Colonic mucosa (tissue), 4 donors: ENCODE measurements at regions not wholly inside any gene's neighbourhood (a gene's known extent, or its start where the extent isn't known, plus 50 kb on each side); places are given as distances from the start of the nearest gene placed in this dataset.
"Not testable (repeated sequence)": the region's sequence is repeated elsewhere in the genome, so short reads cannot be mapped to it uniquely, and the experiment has no call there.

Source experiments
- DNase-seq: peaks from one replicate; pipeline ENCODE4 v3.0.0-alpha.2; 2020
- H3K27ac ChIP-seq: fragments of 200-600 bp; one replicate; pipeline ENCODE4 v1.8.0; 2021
- H3K27me3 ChIP-seq: fragments of 200-600 bp; one replicate; pipeline ENCODE4 v1.8.0; 2021
- H3K36me3 ChIP-seq: fragments of 200-600 bp; one replicate; pipeline ENCODE4 v1.8.0; 2021
- H3K4me1 ChIP-seq: fragments of 200-600 bp; one replicate; pipeline ENCODE4 v1.8.0; 2021; ENCODE audit warnings: mild to moderate bottlenecking
- H3K4me3 ChIP-seq: fragments of 200-600 bp; one replicate; pipeline ENCODE4 v1.8.0; 2021
- H3K9ac ChIP-seq, 2 donors: one replicate each; pipeline ENCODE4 v1.7.0; 2013; ENCODE audit warnings: control low read depth in 2 of 2, low read depth in 2 of 2, low read length in 2 of 2
- H3K9me3 ChIP-seq: fragments of 200-600 bp; one replicate; pipeline ENCODE4 v1.8.0; 2021
- intact Hi-C: fragments of 100-400 bp; cut with DNase I; formaldehyde crosslinking; loops from one replicate; pipeline ENCODE4 v1.14.1; 2022
- TF ChIP-seq, protein P1 (sequence below): fragments of 200-600 bp; IDR thresholded peaks from one replicate; pipeline ENCODE4 v1.8.0; 2022; ENCODE audit warnings: antibody characterized with exemption, mild to moderate bottlenecking
- donor health status: healthy.
- donor health status: DM: no; HTN: no; CAD: no.
- donor health status: DM: no; HTN: no; CAD: no.

DNA sequence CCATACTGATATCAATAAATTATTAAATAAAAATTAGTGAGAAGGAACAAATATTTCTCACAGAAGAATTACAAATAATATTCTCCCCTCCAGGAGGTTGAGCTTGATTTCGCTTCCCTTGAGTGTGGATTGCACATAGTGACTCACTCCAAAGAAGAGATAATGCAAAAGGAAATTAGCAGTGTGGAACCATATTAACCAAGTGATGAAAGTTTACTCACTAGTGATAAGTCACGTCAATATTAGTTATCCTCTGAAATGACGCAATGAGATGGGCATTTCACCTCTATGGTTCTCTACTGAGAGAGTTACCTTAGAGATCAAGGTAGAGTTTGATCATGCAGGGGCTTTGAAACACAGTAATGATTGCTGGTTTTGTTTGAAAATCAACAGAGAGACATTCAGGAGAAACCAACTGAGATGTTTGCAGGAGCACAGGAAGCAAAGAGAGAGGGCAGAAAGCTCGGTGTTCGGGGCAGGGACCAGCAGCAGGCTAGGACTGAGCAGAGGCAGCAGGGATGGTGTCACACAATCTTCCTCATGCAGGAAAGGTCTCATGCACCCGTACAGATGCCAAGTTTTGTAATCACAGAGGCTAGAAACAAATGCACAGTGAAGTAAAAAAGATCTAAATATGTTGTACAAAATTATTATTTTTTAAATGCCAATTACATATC lies 634.5 kb downstream of the QKI start:
- H3K36me3 ChIP-seq: no peaks in the 10 kb centered on the region
- H3K27ac ChIP-seq: no peak overlapping the region
- TF ChIP-seq, protein P1, sequence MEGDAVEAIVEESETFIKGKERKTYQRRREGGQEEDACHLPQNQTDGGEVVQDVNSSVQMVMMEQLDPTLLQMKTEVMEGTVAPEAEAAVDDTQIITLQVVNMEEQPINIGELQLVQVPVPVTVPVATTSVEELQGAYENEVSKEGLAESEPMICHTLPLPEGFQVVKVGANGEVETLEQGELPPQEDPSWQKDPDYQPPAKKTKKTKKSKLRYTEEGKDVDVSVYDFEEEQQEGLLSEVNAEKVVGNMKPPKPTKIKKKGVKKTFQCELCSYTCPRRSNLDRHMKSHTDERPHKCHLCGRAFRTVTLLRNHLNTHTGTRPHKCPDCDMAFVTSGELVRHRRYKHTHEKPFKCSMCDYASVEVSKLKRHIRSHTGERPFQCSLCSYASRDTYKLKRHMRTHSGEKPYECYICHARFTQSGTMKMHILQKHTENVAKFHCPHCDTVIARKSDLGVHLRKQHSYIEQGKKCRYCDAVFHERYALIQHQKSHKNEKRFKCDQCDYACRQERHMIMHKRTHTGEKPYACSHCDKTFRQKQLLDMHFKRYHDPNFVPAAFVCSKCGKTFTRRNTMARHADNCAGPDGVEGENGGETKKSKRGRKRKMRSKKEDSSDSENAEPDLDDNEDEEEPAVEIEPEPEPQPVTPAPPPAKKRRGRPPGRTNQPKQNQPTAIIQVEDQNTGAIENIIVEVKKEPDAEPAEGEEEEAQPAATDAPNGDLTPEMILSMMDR: no peak
- no peaks in the 10 kb centered on the region for H3K27me3 ChIP-seq
- H3K4me3 ChIP-seq: no peak overlapping the region
- no peak overlapping the region for H3K9ac ChIP-seq
- no peaks in the 10 kb centered on the region for H3K4me1 ChIP-seq
- DNase-seq: no peak
- intact Hi-C loops: no loop called here
- H3K9me3 ChIP-seq: no peaks in the 10 kb centered on the region

DNA sequence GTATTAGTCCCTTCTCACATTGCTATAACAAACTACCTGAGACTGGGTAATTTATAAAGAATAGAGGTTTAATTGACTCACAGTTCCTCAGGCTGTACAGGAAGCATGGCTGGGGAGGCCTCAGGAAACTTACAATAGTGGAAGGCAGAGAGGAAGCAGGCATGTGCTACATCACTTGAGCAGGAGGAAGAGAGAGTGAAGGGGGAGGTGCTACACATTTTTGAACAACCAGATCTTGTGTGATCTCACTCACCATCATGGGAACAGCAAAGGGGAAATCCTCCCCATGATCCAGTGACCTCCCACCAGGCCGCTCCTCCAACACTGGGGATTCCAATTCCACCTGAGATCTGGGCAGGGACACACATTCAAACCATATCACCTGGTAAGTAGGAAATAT lies 630.6 kb downstream of the QKI start:
- TF ChIP-seq, protein P1: no peak
- H3K27ac ChIP-seq: no peak overlapping the region
- no peak overlapping the region for H3K4me3 ChIP-seq
- no peaks in the 10 kb centered on the region for H3K36me3 ChIP-seq
- H3K4me1 ChIP-seq: no peaks in the 10 kb centered on the region
- H3K9ac ChIP-seq: no peak overlapping the region
- intact Hi-C loops: no loop called here
- no peaks in the 10 kb centered on the region for H3K27me3 ChIP-seq
- DNase-seq: no peak
- H3K9me3 ChIP-seq: no peaks in the 10 kb centered on the region

DNA sequence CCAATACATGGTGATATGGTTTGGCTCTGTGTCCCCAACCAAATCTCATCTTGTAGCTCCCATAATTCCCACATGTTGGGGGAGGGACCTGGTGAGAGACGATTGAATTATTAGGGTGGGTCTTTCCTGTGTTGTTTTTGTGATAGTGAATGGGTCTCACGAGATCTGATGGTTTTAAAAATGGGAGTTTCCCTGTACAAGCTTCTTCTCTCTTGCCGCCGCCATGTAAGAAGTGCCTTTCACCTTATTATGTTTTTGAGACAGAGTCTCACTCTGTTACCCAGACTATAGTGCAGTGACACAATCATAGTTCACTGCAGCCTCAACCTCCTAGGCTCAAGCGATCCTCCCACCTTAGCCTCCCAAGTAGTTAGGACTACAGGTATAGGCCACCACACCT lies 629.1 kb downstream of the QKI start:
- H3K4me1 ChIP-seq, H3K36me3 ChIP-seq, DNase-seq, H3K9me3 ChIP-seq, intact Hi-C loops, H3K4me3 ChIP-seq, H3K9ac ChIP-seq, H3K27ac ChIP-seq, H3K27me3 ChIP-seq: not testable (repeated sequence)

DNA sequence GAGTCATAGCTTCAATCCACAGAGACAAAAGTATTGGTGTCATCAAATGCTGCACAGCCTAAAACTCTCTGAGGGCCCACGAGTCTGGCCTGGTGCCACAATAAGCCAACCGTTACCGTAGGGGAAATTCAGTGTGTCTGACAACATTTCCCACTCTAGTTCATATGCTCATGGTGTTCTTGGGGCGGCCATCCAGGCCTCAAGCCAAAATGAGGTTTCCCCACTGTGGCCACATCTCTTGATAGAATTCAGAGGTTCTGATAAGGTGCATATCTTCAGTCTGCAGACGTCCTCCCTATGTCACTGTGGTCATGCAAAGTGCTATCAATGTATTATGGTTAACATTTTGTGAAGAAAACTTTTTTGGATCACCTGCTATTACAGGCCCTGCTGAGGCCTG lies 627.7 kb downstream of the QKI start:
- TF ChIP-seq, protein P1: no peak
- DNase-seq: peak; percentile 33
- Histone ChIP-seq H3K4me1 (no peaks in the 10 kb centered on the region), H3K4me3 (no peak overlapping the region), H3K27me3 (no peaks in the 10 kb centered on the region), H3K27ac (no peak overlapping the region), H3K9me3 (no peaks in the 10 kb centered on the region), H3K36me3 (no peaks in the 10 kb centered on the region), H3K9ac (no peak overlapping the region)
- intact Hi-C loops: no loop called here

GRCh38 chr6:164040994-164041393 lies 626.5 kb downstream of the QKI start:
- TF ChIP-seq, protein P1: no peak
- H3K4me3 ChIP-seq: no peak overlapping the region
- no peaks in the 10 kb centered on the region for H3K4me1 ChIP-seq
- no peak overlapping the region for H3K27ac ChIP-seq
- H3K36me3 ChIP-seq: no peaks in the 10 kb centered on the region
- DNase-seq: no peak
- H3K9me3 ChIP-seq: no peaks in the 10 kb centered on the region
- intact Hi-C loops: no loop called here
- no peak overlapping the region for H3K9ac ChIP-seq
- H3K27me3 ChIP-seq: no peaks in the 10 kb centered on the region

GRCh38 chr6:164039954-164040375 lies 625.4 kb downstream of the QKI start:
- peak; percentile 19 for DNase-seq
- Histone ChIP-seq H3K27ac (no peak overlapping the region), H3K4me1 (no peaks in the 10 kb centered on the region), H3K36me3 (no peaks in the 10 kb centered on the region), H3K4me3 (no peak overlapping the region), H3K9me3 (no peaks in the 10 kb centered on the region), H3K9ac (no peak overlapping the region), H3K27me3 (no peaks in the 10 kb centered on the region)
- intact Hi-C loops: no loop called here
- TF ChIP-seq, protein P1: no peak
